Lung (tissue), 12 donors: ENCODE measurements at regions not wholly inside any gene's neighbourhood (a gene's known extent, or its start where the extent isn't known, plus 50 kb on each side); places are given as distances from the start of the nearest gene placed in this dataset. TPM values are rescaled to one million over a fixed set of nuclear protein-coding genes. Genes with fewer than 3 reads are reported as not detected.
A peak's percentile ranks its signal among the peaks of the same experiment; 100 is the strongest.

ENCODE experiments used
- ATAC-seq: fragments of 200-7000 bp; cut with Tn5 transposase; one replicate; pipeline ENCODE4 v1.9.1; 2020; ENCODE audit warnings: moderate number of reproducible peaks; ENCODE audit not compliant: insufficient read depth, low FRiP score
- DNase-seq, 3 donors: peaks; one replicate each; pipeline ENCODE4 v3.0.0-alpha.2; 2013 to 2017
- H3K27ac ChIP-seq, 2 donors: one replicate each; pipeline ENCODE4 v1.5.1; 2013; ENCODE audit warnings: mild to moderate bottlenecking in 2 of 2, moderate library complexity in 2 of 2, control low read depth in 1 of 2, inconsistent platforms in 1 of 2, low read depth in 1 of 2, low read length in 1 of 2
- H3K27me3 ChIP-seq, 3 donors: one replicate each; pipeline ENCODE4 v1.5.1; 2013; ENCODE audit warnings: low read length in 2 of 3; ENCODE audit not compliant: control insufficient read depth in 3 of 3, insufficient read depth in 3 of 3
- H3K36me3 ChIP-seq, 4 donors: one replicate each; pipeline ENCODE4 v1.5.1; 2013; ENCODE audit warnings: low read length in 4 of 4, mild to moderate bottlenecking in 1 of 4, moderate library complexity in 1 of 4; ENCODE audit not compliant: control insufficient read depth in 4 of 4, insufficient read depth in 4 of 4
- H3K4me1 ChIP-seq, 5 donors: one replicate each; pipeline ENCODE4 v1.5.1; 2013; ENCODE audit warnings: low read length in 5 of 5, mild to moderate bottlenecking in 2 of 5, moderate library complexity in 1 of 5; ENCODE audit not compliant: control insufficient read depth in 5 of 5, insufficient read depth in 5 of 5
- H3K4me3 ChIP-seq: one replicate; pipeline ENCODE4 v1.5.1; 2013; ENCODE audit warnings: mild to moderate bottlenecking, control low read depth, moderate library complexity
- H3K9ac ChIP-seq, 2 donors: one replicate each; pipeline ENCODE4 v1.5.1; 2013; ENCODE audit warnings: low read length in 2 of 2, control low read depth in 1 of 2; ENCODE audit not compliant: insufficient read depth in 1 of 2
- H3K9me3 ChIP-seq, 4 donors: one replicate each; pipeline ENCODE4 v1.5.1; 2013; ENCODE audit warnings: low read length in 3 of 4, mild to moderate bottlenecking in 1 of 4, moderate library complexity in 1 of 4; ENCODE audit not compliant: control insufficient read depth in 4 of 4, insufficient read depth in 3 of 4
- WGBS, 2 donors: extraction: QIAGEN DNeasy Blood & Tissue Kit; methylation state at CpG; one replicate each; pipeline ENCODE4 v1.1.7; 2013; 5-methylcytosine and 5-hydroxymethylcytosine counted together
- small RNA-seq: library from RNA; depleted of rRNA; stranded (forward); fragments of <200 nt; gene quantifications from one replicate; pipeline ENCODE3, GENCODE V24; 2014; ENCODE audit warnings: low replicate concordance
- TF ChIP-seq, protein P1 (sequence below): IDR thresholded peaks from 2 replicates; pipeline ENCODE4 v1.5.1; 2012; ENCODE audit warnings: mild to moderate bottlenecking; ENCODE audit errors: control extremely low read depth, extremely low read depth
- donor health status: control.
- donor health status: control.
- donor health status: Bipolar disorder and iron deficiency.
- donor health status: healthy.
- donor health status: DM: yes; HTN: yes; CAD: no.

DNA sequence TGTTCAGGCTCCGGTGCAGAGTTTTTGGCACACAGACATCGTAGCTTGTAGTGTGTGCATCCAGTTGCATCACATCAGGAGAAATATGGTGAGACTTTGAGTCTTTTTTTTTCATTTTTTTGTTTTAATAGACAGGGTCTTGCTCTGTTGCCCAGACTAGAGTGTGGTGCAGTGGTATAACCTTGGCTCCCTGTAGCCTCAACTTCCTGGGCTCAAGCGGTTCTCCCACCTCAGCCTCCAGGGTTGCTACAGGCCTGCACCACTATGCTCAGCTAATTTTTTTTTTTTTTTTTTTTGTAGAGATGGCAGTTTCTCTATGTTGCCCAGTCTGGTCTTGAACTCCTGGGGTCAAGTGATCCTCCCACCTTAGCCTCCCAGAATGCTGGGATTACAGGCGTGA, 51.1 kb upstream of the TEX264 start:
- Histone ChIP-seq H3K36me3 (no peaks in the 10 kb centered on the region), H3K4me1 (peaks cover 0 to 21% (median 5%) of the 10 kb centered on the region in 5 donors), H3K27ac (no peak overlapping the region), H3K9ac (no peak overlapping the region), H3K9me3 (no peaks in the 10 kb centered on the region), H3K4me3 (no peak overlapping the region), H3K27me3 (no peaks in the 10 kb centered on the region)
- DNase-seq (no peak), ATAC-seq (no peak)
- 89 to 92% methylated on average over 4 of the region's 4 CpGs for WGBS, 2 donors
- TF ChIP-seq, protein P1, sequence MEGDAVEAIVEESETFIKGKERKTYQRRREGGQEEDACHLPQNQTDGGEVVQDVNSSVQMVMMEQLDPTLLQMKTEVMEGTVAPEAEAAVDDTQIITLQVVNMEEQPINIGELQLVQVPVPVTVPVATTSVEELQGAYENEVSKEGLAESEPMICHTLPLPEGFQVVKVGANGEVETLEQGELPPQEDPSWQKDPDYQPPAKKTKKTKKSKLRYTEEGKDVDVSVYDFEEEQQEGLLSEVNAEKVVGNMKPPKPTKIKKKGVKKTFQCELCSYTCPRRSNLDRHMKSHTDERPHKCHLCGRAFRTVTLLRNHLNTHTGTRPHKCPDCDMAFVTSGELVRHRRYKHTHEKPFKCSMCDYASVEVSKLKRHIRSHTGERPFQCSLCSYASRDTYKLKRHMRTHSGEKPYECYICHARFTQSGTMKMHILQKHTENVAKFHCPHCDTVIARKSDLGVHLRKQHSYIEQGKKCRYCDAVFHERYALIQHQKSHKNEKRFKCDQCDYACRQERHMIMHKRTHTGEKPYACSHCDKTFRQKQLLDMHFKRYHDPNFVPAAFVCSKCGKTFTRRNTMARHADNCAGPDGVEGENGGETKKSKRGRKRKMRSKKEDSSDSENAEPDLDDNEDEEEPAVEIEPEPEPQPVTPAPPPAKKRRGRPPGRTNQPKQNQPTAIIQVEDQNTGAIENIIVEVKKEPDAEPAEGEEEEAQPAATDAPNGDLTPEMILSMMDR = no peak

DNA sequence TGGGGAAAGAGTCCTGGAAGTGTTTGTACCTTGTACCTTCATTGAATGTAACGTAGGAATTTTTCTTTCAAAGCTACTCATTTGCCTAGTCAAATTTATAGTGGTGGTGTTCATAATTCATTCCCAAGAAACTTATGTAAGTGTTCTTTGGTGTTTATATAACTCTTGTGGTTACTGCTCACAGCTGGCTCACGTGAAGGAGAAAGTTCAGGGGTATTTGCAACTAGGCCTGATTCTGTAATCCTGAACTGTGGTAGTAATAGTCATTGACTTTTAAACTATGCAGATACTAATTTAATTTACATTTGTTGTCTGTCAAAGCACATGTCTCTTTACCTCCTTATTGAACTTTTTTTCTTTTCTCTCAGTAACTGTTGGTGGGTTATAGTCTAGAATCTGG, 50.5 kb upstream of the TEX264 start:
- Histone ChIP-seq H3K27ac (no peak overlapping the region), H3K27me3 (no peaks in the 10 kb centered on the region), H3K9me3 (no peaks in the 10 kb centered on the region), H3K4me1 (peaks cover 0 to 21% (median 5%) of the 10 kb centered on the region in 5 donors), H3K4me3 (no peak overlapping the region), H3K9ac (no peak overlapping the region), H3K36me3 (no peaks in the 10 kb centered on the region)
- peak in 2 of 3 donors; percentile 23 to 34 for DNase-seq
- WGBS, 2 donors = 53 to 62% methylated on average over 2 of the region's 2 CpGs
- no peak for ATAC-seq
- TF ChIP-seq, protein P1 = no peak

DNA sequence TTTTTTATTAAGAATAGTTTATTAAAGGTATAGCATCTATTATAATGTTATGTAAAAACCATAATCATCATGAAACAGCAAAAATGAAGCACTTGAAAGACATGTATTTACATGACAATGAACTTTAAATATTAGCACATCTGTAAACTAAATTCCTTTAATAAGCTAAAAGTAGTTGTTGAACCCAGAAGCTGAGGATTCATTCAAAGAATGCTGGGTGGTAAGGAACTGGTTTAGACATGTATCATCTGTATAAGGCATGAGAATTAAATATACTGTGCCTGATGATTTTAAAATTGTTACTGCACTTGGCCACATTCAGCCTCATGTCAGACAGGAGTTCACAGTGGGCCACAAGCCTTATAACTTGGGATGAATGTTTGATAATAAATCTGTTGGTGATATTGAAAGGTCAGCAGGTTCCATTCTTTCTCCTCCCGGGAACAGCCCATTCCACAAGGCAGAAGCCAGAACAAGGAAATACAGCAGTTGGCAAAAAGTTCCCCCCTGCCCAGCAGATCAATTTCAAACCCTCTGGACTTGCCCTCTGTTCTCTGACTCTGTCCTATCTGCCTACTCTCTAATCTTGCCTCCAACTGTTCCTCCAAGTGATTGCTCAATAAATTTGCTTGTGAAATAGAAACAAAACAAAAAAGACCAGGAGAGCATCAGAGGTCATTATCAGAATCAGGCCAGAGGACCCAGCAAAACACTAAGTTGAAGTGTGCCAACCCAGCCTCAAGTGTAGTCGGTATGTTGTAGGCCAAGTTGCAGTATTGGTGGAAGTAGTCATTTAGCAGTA, 49.8 kb upstream of the TEX264 start:
- peak; percentile 7 for ATAC-seq
- peak overlapping the region in 1 of 2 donors; percentile 33 for H3K27ac ChIP-seq
- H3K9ac ChIP-seq = no peak overlapping the region
- WGBS, 2 donors = 51 to 63% methylated on average over 2 of the region's 2 CpGs
- H3K4me1 ChIP-seq = peaks cover 0 to 21% (median 5%) of the 10 kb centered on the region in 5 donors
- H3K9me3 ChIP-seq = no peaks in the 10 kb centered on the region
- TF ChIP-seq, protein P1 = no peak
- no peaks in the 10 kb centered on the region for H3K36me3 ChIP-seq
- no peaks in the 10 kb centered on the region for H3K27me3 ChIP-seq
- no peak overlapping the region for H3K4me3 ChIP-seq
- peak in 2 of 3 donors; percentile 15 to 35 for DNase-seq

Small RNA genes lying in the stretch of these regions (small RNA-seq; reads per million reads assigned to genes)
- not detected for gene RNU6ATAC29P
